Osteocyte (in vitro differentiated cells): ENCODE measurements at regions not wholly inside any gene's neighbourhood (a gene's known extent, or its start where the extent isn't known, plus 50 kb on each side); places are given as distances from the start of the nearest gene placed in this dataset.

ENCODE experiments used
- DNase-seq: peaks from one replicate; pipeline ENCODE4 v3.0.0; 2021; ENCODE audit warnings: mixed read lengths; ENCODE audit not compliant: unreplicated experiment; ENCODE audit errors: extremely low spot score
- H3K27ac Mint-ChIP-seq: one replicate; pipeline ENCODE4 v1.8.0; 2021; ENCODE audit warnings: mild to moderate bottlenecking, mixed read lengths; ENCODE audit not compliant: unreplicated experiment
- H3K27me3 Mint-ChIP-seq: one replicate; pipeline ENCODE4 v1.8.0; 2021; ENCODE audit warnings: mixed read lengths; ENCODE audit not compliant: unreplicated experiment
- H3K36me3 Mint-ChIP-seq: one replicate; pipeline ENCODE4 v1.8.0; 2021; ENCODE audit warnings: mixed read lengths; ENCODE audit not compliant: unreplicated experiment
- H3K4me1 Mint-ChIP-seq: one replicate; pipeline ENCODE4 v1.8.0; 2021; ENCODE audit warnings: mixed read lengths; ENCODE audit not compliant: unreplicated experiment
- H3K4me3 Mint-ChIP-seq: one replicate; pipeline ENCODE4 v1.8.0; 2021; ENCODE audit warnings: mild to moderate bottlenecking, moderate library complexity, mixed read lengths; ENCODE audit not compliant: unreplicated experiment
- H3K9me3 Mint-ChIP-seq: one replicate; pipeline ENCODE4 v1.8.0; 2021; ENCODE audit warnings: mixed read lengths; ENCODE audit not compliant: unreplicated experiment
- TF ChIP-seq, protein P1 (sequence below): fragments of 200-600 bp; sonication (generic); IDR thresholded peaks from 2 replicates; pipeline ENCODE4 v1.5.0; 2021; ENCODE audit warnings: antibody characterized with exemption, mild to moderate bottlenecking, moderate library complexity

DNA sequence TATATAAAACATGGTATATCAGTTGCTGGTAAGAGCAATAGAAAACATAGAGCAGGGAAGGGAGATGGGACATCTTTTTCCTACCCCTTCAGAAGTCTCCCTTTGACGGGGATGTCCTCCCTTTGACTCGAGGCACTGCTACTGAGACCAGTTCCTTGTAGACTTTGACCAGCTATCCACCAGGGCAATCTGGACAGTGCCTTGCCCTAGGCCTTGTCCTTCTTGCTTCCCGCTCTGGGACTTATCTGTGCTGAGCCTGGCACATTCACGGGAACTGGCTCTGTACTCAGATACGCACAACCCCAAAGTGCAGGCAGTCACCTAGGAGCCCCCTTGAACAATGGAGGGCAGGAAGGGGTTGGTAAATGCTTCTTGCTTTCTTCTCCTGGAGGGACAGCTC, 116.6 kb upstream of the ANKH start:
- H3K9me3 Mint-ChIP-seq: no peaks in the 10 kb centered on the region
- TF ChIP-seq, protein P1, sequence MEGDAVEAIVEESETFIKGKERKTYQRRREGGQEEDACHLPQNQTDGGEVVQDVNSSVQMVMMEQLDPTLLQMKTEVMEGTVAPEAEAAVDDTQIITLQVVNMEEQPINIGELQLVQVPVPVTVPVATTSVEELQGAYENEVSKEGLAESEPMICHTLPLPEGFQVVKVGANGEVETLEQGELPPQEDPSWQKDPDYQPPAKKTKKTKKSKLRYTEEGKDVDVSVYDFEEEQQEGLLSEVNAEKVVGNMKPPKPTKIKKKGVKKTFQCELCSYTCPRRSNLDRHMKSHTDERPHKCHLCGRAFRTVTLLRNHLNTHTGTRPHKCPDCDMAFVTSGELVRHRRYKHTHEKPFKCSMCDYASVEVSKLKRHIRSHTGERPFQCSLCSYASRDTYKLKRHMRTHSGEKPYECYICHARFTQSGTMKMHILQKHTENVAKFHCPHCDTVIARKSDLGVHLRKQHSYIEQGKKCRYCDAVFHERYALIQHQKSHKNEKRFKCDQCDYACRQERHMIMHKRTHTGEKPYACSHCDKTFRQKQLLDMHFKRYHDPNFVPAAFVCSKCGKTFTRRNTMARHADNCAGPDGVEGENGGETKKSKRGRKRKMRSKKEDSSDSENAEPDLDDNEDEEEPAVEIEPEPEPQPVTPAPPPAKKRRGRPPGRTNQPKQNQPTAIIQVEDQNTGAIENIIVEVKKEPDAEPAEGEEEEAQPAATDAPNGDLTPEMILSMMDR: no peak
- no peak overlapping the region for H3K4me3 Mint-ChIP-seq

DNA sequence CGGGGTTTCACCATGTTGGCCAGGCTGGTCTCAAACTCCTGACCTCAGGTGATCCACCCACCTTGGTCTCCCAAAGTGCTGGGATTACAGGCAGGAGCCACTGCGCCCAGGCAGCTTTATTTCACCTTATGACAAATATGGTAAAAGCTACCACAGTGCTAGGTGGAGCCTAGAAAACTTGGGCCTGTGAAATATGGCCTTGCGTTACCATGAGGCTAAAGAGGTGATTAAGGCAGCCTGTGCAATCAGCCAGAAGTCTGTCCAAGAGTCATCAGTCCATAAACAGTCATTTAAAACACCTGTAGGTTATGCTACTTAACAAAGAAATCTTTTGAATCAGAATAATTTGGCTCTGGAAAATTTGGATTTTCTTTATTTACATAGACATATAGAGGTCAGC, 114.8 kb upstream of the ANKH start:
- Mint-ChIP-seq H3K4me3 (no peak overlapping the region), H3K9me3 (peaks cover 4% of the 10 kb centered on the region), H3K27me3 (peaks cover 40% of the 10 kb centered on the region), H3K4me1 (no peaks in the 10 kb centered on the region), H3K36me3 (no peaks in the 10 kb centered on the region), H3K27ac (no peak overlapping the region)
- TF ChIP-seq, protein P1: no peak
- no peak for DNase-seq

More for the DNA sequence above, 116.6 kb upstream of the ANKH start:
- H3K36me3 Mint-ChIP-seq: no peaks in the 10 kb centered on the region
- H3K27me3 Mint-ChIP-seq: peaks cover 42% of the 10 kb centered on the region
- H3K4me1 Mint-ChIP-seq: no peaks in the 10 kb centered on the region
- no peak for DNase-seq
- H3K27ac Mint-ChIP-seq: no peak overlapping the region

DNA sequence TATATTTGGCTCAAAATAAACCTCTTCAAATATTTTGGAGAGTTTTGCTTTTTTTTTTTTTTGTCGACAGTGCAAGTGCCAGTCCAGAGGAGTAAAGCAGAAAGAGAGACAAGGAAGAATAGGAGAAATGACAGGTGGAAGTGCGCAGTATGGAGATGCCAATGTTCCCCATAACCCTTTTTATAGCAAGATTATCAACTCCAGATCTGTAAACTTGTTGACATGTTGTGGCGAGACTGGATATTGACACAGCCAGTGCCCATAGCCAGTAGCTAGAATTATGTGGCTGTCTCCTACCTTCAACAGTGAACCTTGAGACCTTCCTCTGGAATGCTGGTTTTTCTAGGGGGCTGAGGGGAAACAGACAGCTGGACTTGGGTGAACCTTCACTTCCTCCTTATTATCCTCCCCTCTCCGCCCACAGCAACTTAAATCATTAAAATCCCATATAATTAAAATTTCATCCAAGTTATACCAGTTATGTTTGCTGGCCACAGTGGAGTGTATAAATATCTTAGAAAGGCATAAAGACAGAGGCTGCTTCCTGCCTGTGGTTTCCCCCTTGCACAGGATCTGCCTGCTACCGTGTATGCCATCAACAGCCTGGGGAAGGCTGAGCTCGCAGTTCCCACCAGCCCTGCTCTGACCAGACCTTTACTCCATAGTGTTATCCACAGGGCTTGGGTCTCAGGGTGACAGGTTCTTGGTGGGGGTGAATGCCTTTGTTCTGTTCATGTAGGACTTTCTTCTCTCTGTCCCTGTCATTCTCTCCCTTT, 112.3 kb upstream of the ANKH start:
- Mint-ChIP-seq H3K36me3 (no peaks in the 10 kb centered on the region), H3K4me1 (no peaks in the 10 kb centered on the region), H3K4me3 (no peak overlapping the region), H3K9me3 (peaks cover 5% of the 10 kb centered on the region), H3K27me3 (peaks cover 29% of the 10 kb centered on the region), H3K27ac (no peak overlapping the region)
- DNase-seq: no peak
- TF ChIP-seq, protein P1: no peak

DNA sequence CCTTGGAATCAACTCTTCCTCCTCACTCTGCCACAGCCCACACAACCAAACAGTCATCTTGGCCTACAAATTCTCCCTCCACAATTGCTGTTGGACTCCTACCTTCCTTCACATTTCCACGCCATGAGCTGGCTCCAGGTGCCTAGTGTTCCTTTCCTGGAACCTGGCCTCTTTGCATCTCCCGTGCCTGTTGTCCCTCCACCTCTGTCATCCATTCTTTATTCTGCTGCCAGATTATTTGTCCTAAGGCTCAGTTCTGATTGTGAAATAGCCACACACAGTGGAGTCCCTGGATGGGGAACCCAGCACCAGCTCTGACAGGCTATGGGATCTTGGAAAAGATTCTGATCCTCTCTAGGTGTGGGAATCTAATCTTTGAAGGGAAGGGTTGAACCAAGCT, 109.1 kb upstream of the ANKH start:
- H3K27me3 Mint-ChIP-seq: peaks cover 41% of the 10 kb centered on the region
- no peaks in the 10 kb centered on the region for H3K4me1 Mint-ChIP-seq
- H3K27ac Mint-ChIP-seq: no peak overlapping the region
- TF ChIP-seq, protein P1: no peak
- no peak for DNase-seq
- H3K4me3 Mint-ChIP-seq: no peak overlapping the region
- H3K36me3 Mint-ChIP-seq: no peaks in the 10 kb centered on the region
- H3K9me3 Mint-ChIP-seq: peaks cover 5% of the 10 kb centered on the region

DNA sequence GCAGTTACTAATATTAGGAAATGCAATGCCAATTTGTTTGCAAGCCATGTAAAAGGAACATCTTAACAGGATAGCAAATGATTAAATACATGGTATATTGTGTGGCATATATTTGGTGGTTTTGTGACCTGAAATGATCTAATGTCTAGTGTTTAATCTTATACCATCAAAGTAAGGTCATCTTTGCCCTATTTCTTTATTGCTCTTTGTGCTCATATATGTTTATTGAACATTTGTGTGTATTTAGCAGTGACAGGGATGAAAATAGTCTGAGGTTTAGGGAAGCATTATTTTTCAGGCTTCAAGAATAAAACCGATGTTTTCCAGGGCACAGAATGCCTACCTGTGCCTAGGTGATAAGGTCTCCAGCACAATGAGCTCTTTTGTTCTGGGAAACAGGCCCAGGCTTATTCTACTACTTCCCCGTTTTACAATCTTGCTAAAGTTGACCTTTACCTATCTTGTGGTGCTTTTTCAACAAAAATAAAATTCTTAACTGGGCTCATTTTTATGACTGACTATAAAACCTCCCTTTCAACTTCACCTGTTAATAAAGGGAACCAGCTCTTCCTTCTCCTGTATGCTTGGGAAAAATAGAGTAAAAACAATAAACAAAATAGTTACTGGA, 105.6 kb upstream of the ANKH start:
- TF ChIP-seq, protein P1: no peak
- Mint-ChIP-seq H3K27ac (no peak overlapping the region), H3K4me1 (no peaks in the 10 kb centered on the region), H3K9me3 (peaks cover 5% of the 10 kb centered on the region), H3K27me3 (peaks cover 56% of the 10 kb centered on the region), H3K36me3 (no peaks in the 10 kb centered on the region), H3K4me3 (no peak overlapping the region)
- DNase-seq: no peak
